IMR-90 (cell line): ENCODE measurements at regions not wholly inside any gene's neighbourhood (a gene's known extent, or its start where the extent isn't known, plus 50 kb on each side); places are given as distances from the start of the nearest gene placed in this dataset.

Experiments used
- ATAC-seq: fragments of 200-7000 bp; cut with Tn5 transposase; 2 replicates; pipeline ENCODE4 v1.9.1; 2020; ENCODE audit warnings: low read depth, mild to moderate bottlenecking, moderate library complexity
- BruUV-seq: library from RNA; stranded (reverse); fragments of 400-500 nt; replicated peaks from 2 replicates; lab custom pipeline; 2021; lab: Mats Ljungman, UMichigan
- CTCF ChIA-PET: fragments of 300-600 bp; formaldehyde crosslinking; extraction: SDS; loops from one replicate; lab custom pipeline; 2021; ENCODE audit warnings: antibody characterized with exemption; lab: Yijun Ruan, JAX
- POLR2A ChIA-PET: fragments of 300-600 bp; sonication (Branson Sonifier 250); formaldehyde crosslinking; loops from one replicate; lab custom pipeline; 2022; ENCODE audit warnings: antibody characterized with exemption; ENCODE audit not compliant: unreplicated experiment; lab: Charles Lee
- DNase-seq: peaks from one replicate; pipeline ENCODE4 v3.0.0; 2013
- H2AFZ ChIP-seq: replicated peaks from 2 replicates; pipeline ENCODE3; 2013; ENCODE audit warnings: low read length, mild to moderate bottlenecking; ENCODE audit not compliant: poor library complexity
- H2AK5ac ChIP-seq: 2 replicates; pipeline ENCODE4 v1.6.1; 2013; ENCODE audit warnings: low read depth, low read length, inconsistent platforms
- H2AK9ac ChIP-seq: replicated peaks from 2 replicates; pipeline ENCODE3; 2013; ENCODE audit warnings: mild to moderate bottlenecking, low read depth, low read length, moderate library complexity; ENCODE audit not compliant: poor library complexity
- H2BK120ac ChIP-seq: 2 replicates; pipeline ENCODE4 v1.6.1; 2013; ENCODE audit warnings: low read depth, low read length, inconsistent platforms
- H2BK15ac ChIP-seq: 3 replicates; pipeline ENCODE4 v1.6.1; 2013; ENCODE audit warnings: low read depth, low read length, inconsistent platforms
- H2BK20ac ChIP-seq: 2 replicates; pipeline ENCODE4 v1.6.1; 2013; ENCODE audit warnings: low read depth, mild to moderate bottlenecking, inconsistent platforms, low read length, moderate library complexity
- H2BK5ac ChIP-seq: 2 replicates; pipeline ENCODE4 v1.6.1; 2013; ENCODE audit warnings: mild to moderate bottlenecking, low read depth, low read length, inconsistent platforms; ENCODE audit not compliant: poor library complexity, severe bottlenecking
- H3K14ac ChIP-seq: replicated peaks from 2 replicates; pipeline ENCODE4 v1.6.1; 2013; ENCODE audit warnings: low read depth, low read length, inconsistent platforms
- H3K18ac ChIP-seq: 2 replicates; pipeline ENCODE4 v1.6.1; 2013; ENCODE audit warnings: low read depth, low read length, control low read depth
- H3K23ac ChIP-seq: 2 replicates; pipeline ENCODE4 v1.6.1; 2013; ENCODE audit warnings: low read depth, low read length, inconsistent platforms
- H3K27ac ChIP-seq: 2 replicates; pipeline ENCODE4 v1.5.1; 2013; ENCODE audit warnings: mild to moderate bottlenecking, control low read depth, low read length; ENCODE audit not compliant: insufficient read depth
- H3K27me3 ChIP-seq: 2 replicates; pipeline ENCODE4 v1.6.1; 2013; ENCODE audit warnings: low read length; ENCODE audit not compliant: control insufficient read depth, insufficient read depth
- H3K36me3 ChIP-seq: 2 replicates; pipeline ENCODE4 v1.6.1; 2013; ENCODE audit warnings: low read length, mixed read lengths; ENCODE audit not compliant: control insufficient read depth, insufficient read depth
- H3K4ac ChIP-seq: 2 replicates; pipeline ENCODE4 v1.6.1; 2013; ENCODE audit warnings: low read depth, low read length, inconsistent platforms
- H3K4me1 ChIP-seq: 2 replicates; pipeline ENCODE4 v1.6.1; 2013; ENCODE audit warnings: low read length, mixed read lengths; ENCODE audit not compliant: control insufficient read depth, insufficient read depth
- H3K4me2 ChIP-seq: 2 replicates; pipeline ENCODE4 v1.6.1; 2013; ENCODE audit warnings: low read depth, mild to moderate bottlenecking, control low read depth, low read length, moderate library complexity
- H3K4me3 ChIP-seq: 2 replicates; pipeline ENCODE4 v1.5.1; 2013; ENCODE audit warnings: low read depth, mild to moderate bottlenecking, control low read depth, low read length, moderate library complexity; ENCODE audit not compliant: insufficient read depth
- H3K56ac ChIP-seq: 2 replicates; pipeline ENCODE4 v1.6.1; 2013; ENCODE audit warnings: low read length, inconsistent platforms; ENCODE audit not compliant: insufficient read depth; ENCODE audit errors: extremely low read depth
- H3K79me1 ChIP-seq, 2 experiments: 2 replicates each; pipeline ENCODE4 v1.6.1; 2013; ENCODE audit warnings: low read length in 2 of 2, inconsistent platforms in 1 of 2, low read depth in 1 of 2
- H3K9ac ChIP-seq: 2 replicates; pipeline ENCODE4 v1.6.1; 2013; ENCODE audit warnings: low read depth, low read length, control low read depth
- H3K9me1 ChIP-seq: 2 replicates; pipeline ENCODE4 v1.6.1; 2013; ENCODE audit warnings: low read length, inconsistent platforms; ENCODE audit not compliant: insufficient read depth
- H3K9me3 ChIP-seq: 2 replicates; pipeline ENCODE4 v1.6.1; 2013; ENCODE audit warnings: low read length; ENCODE audit not compliant: control insufficient read depth, insufficient read depth
- H4K20me1 ChIP-seq: 2 replicates; pipeline ENCODE4 v1.6.1; 2013; ENCODE audit warnings: low read length, inconsistent platforms; ENCODE audit not compliant: insufficient read depth
- H4K5ac ChIP-seq: 2 replicates; pipeline ENCODE4 v1.6.1; 2013; ENCODE audit warnings: mild to moderate bottlenecking, low read depth, low read length, control low read depth
- H4K8ac ChIP-seq, 2 experiments: 2 replicates each; pipeline ENCODE4 v1.6.1; 2013; ENCODE audit warnings: low read depth in 2 of 2, low read length in 2 of 2, control low read depth in 1 of 2, inconsistent platforms in 1 of 2
- H4K91ac ChIP-seq: 2 replicates; pipeline ENCODE4 v1.6.1; 2013; ENCODE audit warnings: low read depth, low read length, inconsistent platforms; ENCODE audit not compliant: insufficient read depth
- NFE2L2 ChIP-seq: fragments of 150-350 bp; IDR thresholded peaks from 2 replicates; pipeline ENCODE4 v1.6.1; 2016; ENCODE audit warnings: low read depth, mild to moderate bottlenecking, low read length
- WGBS, 2 experiments: methylation state at CpG; one replicate each; pipeline versions ENCODE4 v1.1.5 to v1.1.7; 2013; ENCODE audit warnings: missing lambda C conversion rate in 2 of 2; ENCODE audit not compliant: insufficient read length in 1 of 2; ENCODE audit errors: extremely low coverage in 2 of 2; 5-methylcytosine and 5-hydroxymethylcytosine counted together
- dilution Hi-C: fragments of 300-500 bp; cut with HindIII; formaldehyde crosslinking; loops from one replicate; pipeline ENCODE4 v1.14.3; 2018; ENCODE audit warnings: low sequenced_read_pairs; ENCODE audit not compliant: unreplicated experiment
- in situ Hi-C: fragments of 300-500 bp; cut with MboI; formaldehyde crosslinking; loops from 3 replicates; pipeline ENCODE4 v1.14.3; 2019; ENCODE audit warnings: low sequenced_read_pairs, inconsistent platforms, mixed read lengths
- intact Hi-C: fragments of 100-400 bp; cut with micrococcal nuclease; formaldehyde crosslinking; loops from 2 replicates; pipeline ENCODE4 v1.10.0; 2022

DNA sequence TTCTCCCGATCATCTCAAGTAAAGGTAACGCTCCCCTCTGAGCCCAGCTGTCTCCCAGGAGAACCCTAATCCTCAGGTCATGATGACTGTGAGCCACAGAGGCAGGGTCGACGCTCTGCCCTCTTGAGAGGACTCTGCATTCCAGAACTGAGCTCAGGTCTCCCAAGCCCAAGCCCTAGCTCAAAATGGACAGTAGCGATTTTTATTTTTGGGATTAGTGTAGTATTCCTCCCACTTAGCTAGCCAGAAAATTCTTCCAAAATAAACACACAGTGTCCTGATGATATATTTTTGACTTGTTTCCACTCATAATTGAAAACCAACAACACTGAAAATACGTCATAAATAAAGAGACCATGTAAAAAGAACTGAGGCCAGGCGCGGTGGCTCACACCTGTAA is 462.0 kb upstream of the MGMT start:
- no peak overlapping the region for H2AK9ac ChIP-seq
- no peaks in the 10 kb centered on the region for H3K9me1 ChIP-seq
- H3K4me2 ChIP-seq = no peak overlapping the region
- DNase-seq (no peak), ATAC-seq (no peak)
- no peak for TF ChIP-seq NFE2L2
- ChIA-PET CTCF (no interaction called here), POLR2A (no interaction called here)
- in situ Hi-C loops (no loop called here), intact Hi-C loops (no loop called here), dilution Hi-C loops (no loop called here)
- H3K4me1 ChIP-seq = no peaks in the 10 kb centered on the region
- H3K14ac ChIP-seq = no peak overlapping the region
- H3K27me3 ChIP-seq = no peaks in the 10 kb centered on the region
- H4K91ac ChIP-seq = no peak overlapping the region
- H2AK5ac ChIP-seq = no peak overlapping the region
- no peak overlapping the region for H2BK120ac ChIP-seq
- H3K56ac ChIP-seq = no peak overlapping the region
- H3K23ac ChIP-seq = no peak overlapping the region
- no peak overlapping the region for H3K9ac ChIP-seq
- no peak overlapping the region for H4K5ac ChIP-seq
- no peak overlapping the region for H2BK5ac ChIP-seq
- H4K20me1 ChIP-seq = no peaks in the 10 kb centered on the region
- H3K79me1 ChIP-seq = no peaks in the 10 kb centered on the region
- no peak overlapping the region for H3K4ac ChIP-seq
- no peak overlapping the region for H2BK15ac ChIP-seq
- WGBS, 2 experiments = no CpG with 5 or more reads among the region's 8 CpGs
- no TSS peak for BruUV-seq
- H2AFZ ChIP-seq = no peak overlapping the region
- peaks cover 9% of the 10 kb centered on the region for H3K9me3 ChIP-seq
- no peak overlapping the region for H4K8ac ChIP-seq
- H3K18ac ChIP-seq = no peak overlapping the region
- no peaks in the 10 kb centered on the region for H3K36me3 ChIP-seq
- no peak overlapping the region for H3K27ac ChIP-seq
- no peak overlapping the region for H2BK20ac ChIP-seq
- H3K4me3 ChIP-seq = no peak overlapping the region
